ENCODE measurements at regions not wholly inside any gene's neighbourhood (a gene's known extent, or its start where the extent isn't known, plus 50 kb on each side); places are given as distances from the start of the nearest gene placed in this dataset.

- H3K9me3 ChIP-seq (ENCODE audit: control insufficient read depth, insufficient read depth, low read length) = no peaks in the 10 kb centered on the region
- H3K9ac ChIP-seq (ENCODE audit: low read depth, low read length) = no peak overlapping the region
- no peaks in the 10 kb centered on the region for H3K36me3 ChIP-seq (ENCODE audit: insufficient read depth, low read length)
- H3K4me1 ChIP-seq (ENCODE audit: insufficient read depth, low read length) = no peaks in the 10 kb centered on the region
Observed at GRCh38 chr11:128291007-128291406, 296.4 kb downstream of the ETS1 start.

GRCh38 chr11:128290106-128290840 lies 297.1 kb downstream of the ETS1 start:
- no peak overlapping the region for H3K9ac ChIP-seq (ENCODE audit: low read depth, low read length)
- no peaks in the 10 kb centered on the region for H3K4me1 ChIP-seq (ENCODE audit: insufficient read depth, low read length)

GRCh38 chr11:128289048-128289447 lies 298.3 kb downstream of the ETS1 start:
- no peaks in the 10 kb centered on the region for H3K9me3 ChIP-seq (ENCODE audit: control insufficient read depth, insufficient read depth, low read length)
- H3K36me3 ChIP-seq (ENCODE audit: insufficient read depth, low read length) = no peaks in the 10 kb centered on the region
- H3K4me1 ChIP-seq (ENCODE audit: insufficient read depth, low read length) = no peaks in the 10 kb centered on the region
- H3K9ac ChIP-seq (ENCODE audit: low read depth, low read length) = no peak overlapping the region

More at GRCh38 chr11:128290106-128290840, 297.1 kb downstream of the ETS1 start:
- Histone ChIP-seq H3K36me3 (ENCODE audit: insufficient read depth, low read length) (no peaks in the 10 kb centered on the region), H3K9me3 (ENCODE audit: control insufficient read depth, insufficient read depth, low read length) (no peaks in the 10 kb centered on the region)

- H3K9me3 ChIP-seq (ENCODE audit: control insufficient read depth, insufficient read depth, low read length) = no peaks in the 10 kb centered on the region
- H3K4me1 ChIP-seq (ENCODE audit: insufficient read depth, low read length) = no peaks in the 10 kb centered on the region
- no peaks in the 10 kb centered on the region for H3K36me3 ChIP-seq (ENCODE audit: insufficient read depth, low read length)
- H3K9ac ChIP-seq (ENCODE audit: low read depth, low read length) = no peak overlapping the region
Observed at GRCh38 chr11:128288368-128288767, 299.0 kb downstream of the ETS1 start.

- Histone ChIP-seq H3K9me3 (ENCODE audit: control insufficient read depth, insufficient read depth, low read length) (no peaks in the 10 kb centered on the region), H3K9ac (ENCODE audit: low read depth, low read length) (no peak overlapping the region), H3K4me1 (ENCODE audit: insufficient read depth, low read length) (no peaks in the 10 kb centered on the region), H3K36me3 (ENCODE audit: insufficient read depth, low read length) (no peaks in the 10 kb centered on the region)
Observed at GRCh38 chr11:128285321-128285720, 302.0 kb downstream of the ETS1 start.

- no peaks in the 10 kb centered on the region for H3K36me3 ChIP-seq (ENCODE audit: insufficient read depth, low read length)
- H3K4me1 ChIP-seq (ENCODE audit: insufficient read depth, low read length) = no peaks in the 10 kb centered on the region
- H3K9ac ChIP-seq (ENCODE audit: low read depth, low read length) = no peak overlapping the region
- H3K9me3 ChIP-seq (ENCODE audit: control insufficient read depth, insufficient read depth, low read length) = no peaks in the 10 kb centered on the region
Observed at GRCh38 chr11:128284634-128285033, 302.7 kb downstream of the ETS1 start.

- H3K9ac ChIP-seq (ENCODE audit: low read depth, low read length) = no peak overlapping the region
Observed at GRCh38 chr11:128283451-128283850, 303.9 kb downstream of the ETS1 start.

GRCh38 chr11:128282053-128282452 lies 305.3 kb downstream of the ETS1 start:
- Histone ChIP-seq H3K9ac (ENCODE audit: low read depth, low read length) (no peak overlapping the region), H3K9me3 (ENCODE audit: control insufficient read depth, insufficient read depth, low read length) (no peaks in the 10 kb centered on the region), H3K4me1 (ENCODE audit: insufficient read depth, low read length) (no peaks in the 10 kb centered on the region), H3K36me3 (ENCODE audit: insufficient read depth, low read length) (no peaks in the 10 kb centered on the region)

More at GRCh38 chr11:128283451-128283850, 303.9 kb downstream of the ETS1 start:
- H3K9me3 ChIP-seq (ENCODE audit: control insufficient read depth, insufficient read depth, low read length) = no peaks in the 10 kb centered on the region
- no peaks in the 10 kb centered on the region for H3K36me3 ChIP-seq (ENCODE audit: insufficient read depth, low read length)
- no peaks in the 10 kb centered on the region for H3K4me1 ChIP-seq (ENCODE audit: insufficient read depth, low read length)

- Histone ChIP-seq H3K4me1 (ENCODE audit: insufficient read depth, low read length) (no peaks in the 10 kb centered on the region), H3K9me3 (ENCODE audit: control insufficient read depth, insufficient read depth, low read length) (no peaks in the 10 kb centered on the region), H3K9ac (ENCODE audit: low read depth, low read length) (no peak overlapping the region), H3K36me3 (ENCODE audit: insufficient read depth, low read length) (no peaks in the 10 kb centered on the region)
Observed at GRCh38 chr11:128279866-128280265, 307.5 kb downstream of the ETS1 start.

- Histone ChIP-seq H3K9me3 (ENCODE audit: control insufficient read depth, insufficient read depth, low read length) (no peaks in the 10 kb centered on the region), H3K36me3 (ENCODE audit: insufficient read depth, low read length) (no peaks in the 10 kb centered on the region), H3K9ac (ENCODE audit: low read depth, low read length) (no peak overlapping the region), H3K4me1 (ENCODE audit: insufficient read depth, low read length) (no peaks in the 10 kb centered on the region)
Observed at GRCh38 chr11:128273736-128274135, 313.6 kb downstream of the ETS1 start.

GRCh38 chr11:128271401-128271800 lies 316.0 kb downstream of the ETS1 start:
- H3K4me1 ChIP-seq (ENCODE audit: insufficient read depth, low read length) = no peaks in the 10 kb centered on the region
- no peaks in the 10 kb centered on the region for H3K36me3 ChIP-seq (ENCODE audit: insufficient read depth, low read length)
- no peaks in the 10 kb centered on the region for H3K9me3 ChIP-seq (ENCODE audit: control insufficient read depth, insufficient read depth, low read length)
- H3K9ac ChIP-seq (ENCODE audit: low read depth, low read length) = no peak overlapping the region

- H3K9me3 ChIP-seq (ENCODE audit: control insufficient read depth, insufficient read depth, low read length) = no peaks in the 10 kb centered on the region
- H3K9ac ChIP-seq (ENCODE audit: low read depth, low read length) = no peak overlapping the region
- H3K4me1 ChIP-seq (ENCODE audit: insufficient read depth, low read length) = no peaks in the 10 kb centered on the region
- no peaks in the 10 kb centered on the region for H3K36me3 ChIP-seq (ENCODE audit: insufficient read depth, low read length)
Observed at GRCh38 chr11:128269466-128269865, 317.9 kb downstream of the ETS1 start.

- Histone ChIP-seq H3K9me3 (ENCODE audit: control insufficient read depth, insufficient read depth, low read length) (no peaks in the 10 kb centered on the region), H3K36me3 (ENCODE audit: insufficient read depth, low read length) (no peaks in the 10 kb centered on the region), H3K4me1 (ENCODE audit: insufficient read depth, low read length) (no peaks in the 10 kb centered on the region), H3K9ac (ENCODE audit: low read depth, low read length) (no peak overlapping the region)
Observed at GRCh38 chr11:128266893-128267292, 320.5 kb downstream of the ETS1 start.

GRCh38 chr11:128262463-128263345 lies 324.7 kb downstream of the ETS1 start:
- no peaks in the 10 kb centered on the region for H3K9me3 ChIP-seq (ENCODE audit: control insufficient read depth, insufficient read depth, low read length)
- H3K36me3 ChIP-seq (ENCODE audit: insufficient read depth, low read length) = no peaks in the 10 kb centered on the region
- H3K4me1 ChIP-seq (ENCODE audit: insufficient read depth, low read length) = no peaks in the 10 kb centered on the region
- H3K9ac ChIP-seq (ENCODE audit: low read depth, low read length) = no peak overlapping the region

GRCh38 chr11:128261011-128261421 lies 326.3 kb downstream of the ETS1 start:
- no peaks in the 10 kb centered on the region for H3K4me1 ChIP-seq (ENCODE audit: insufficient read depth, low read length)
- no peaks in the 10 kb centered on the region for H3K9me3 ChIP-seq (ENCODE audit: control insufficient read depth, insufficient read depth, low read length)
- H3K36me3 ChIP-seq (ENCODE audit: insufficient read depth, low read length) = no peaks in the 10 kb centered on the region
- H3K9ac ChIP-seq (ENCODE audit: low read depth, low read length) = no peak overlapping the region

Data from ES-I3 (cell line).